ENCODE measurements at regions not wholly inside any gene's neighbourhood (a gene's known extent, or its start where the extent isn't known, plus 50 kb on each side); places are given as distances from the start of the nearest gene placed in this dataset.

DNA sequence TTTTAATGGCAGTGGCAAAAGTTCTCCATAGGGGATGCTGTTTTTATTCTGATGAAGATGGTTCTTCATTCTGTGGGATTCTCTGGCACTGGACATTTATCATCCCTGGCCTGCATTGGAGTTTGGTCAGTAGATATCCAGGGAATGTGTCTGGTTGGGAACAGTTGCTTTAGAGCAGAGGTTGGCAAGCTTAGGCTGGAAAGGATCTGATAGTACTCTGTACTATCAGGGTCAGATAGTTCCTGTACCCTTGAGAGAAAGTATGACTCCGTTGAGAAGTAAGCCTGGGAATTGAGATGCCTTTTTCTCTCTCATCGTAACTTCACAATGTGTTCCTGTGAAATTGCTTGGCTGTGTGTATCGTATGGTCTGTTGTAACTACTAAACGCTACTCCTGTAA, 244.1 kb downstream of the POLR1F start (continued):
- no peak for TF ChIP-seq RNF2 (IDR thresholded peaks at IDR 0.05; ENCODE audit: borderline replicate concordance, low read depth, low read length, missing control alignments, poor library complexity, severe bottlenecking)

Measured in H1 (cell line).